Duodenal mucosa (tissue), 2 donors: ENCODE measurements at regions not wholly inside any gene's neighbourhood (a gene's known extent, or its start where the extent isn't known, plus 50 kb on each side); places are given as distances from the start of the nearest gene placed in this dataset.

Source experiments
- H3K27ac ChIP-seq: one replicate; pipeline ENCODE4 v1.7.0; 2013; ENCODE audit warnings: low read depth, low read length
- H3K27me3 ChIP-seq, 2 donors: one replicate each; pipeline ENCODE4 v1.7.0; 2013; ENCODE audit warnings: low read length in 2 of 2, control low read depth in 1 of 2; ENCODE audit not compliant: insufficient read depth in 2 of 2, control insufficient read depth in 1 of 2
- H3K36me3 ChIP-seq, 2 donors: one replicate each; pipeline ENCODE4 v1.7.0; 2013; ENCODE audit warnings: low read length in 2 of 2, control low read depth in 1 of 2; ENCODE audit not compliant: insufficient read depth in 2 of 2, control insufficient read depth in 1 of 2
- H3K4me1 ChIP-seq, 2 donors: one replicate each; pipeline ENCODE4 v1.7.0; 2013; ENCODE audit warnings: low read length in 2 of 2, control low read depth in 1 of 2; ENCODE audit not compliant: insufficient read depth in 2 of 2, control insufficient read depth in 1 of 2
- H3K4me3 ChIP-seq, 2 donors: one replicate each; pipeline ENCODE4 v1.7.0; 2013; ENCODE audit warnings: low read length in 2 of 2, low read depth in 1 of 2
- H3K9ac ChIP-seq, 2 donors: one replicate each; pipeline ENCODE4 v1.7.0; 2013; ENCODE audit warnings: low read length in 2 of 2, low read depth in 1 of 2
- H3K9me3 ChIP-seq, 2 donors: one replicate each; pipeline ENCODE4 v1.7.0; 2013; ENCODE audit warnings: low read length in 2 of 2, control low read depth in 1 of 2; ENCODE audit not compliant: control insufficient read depth in 1 of 2

DNA sequence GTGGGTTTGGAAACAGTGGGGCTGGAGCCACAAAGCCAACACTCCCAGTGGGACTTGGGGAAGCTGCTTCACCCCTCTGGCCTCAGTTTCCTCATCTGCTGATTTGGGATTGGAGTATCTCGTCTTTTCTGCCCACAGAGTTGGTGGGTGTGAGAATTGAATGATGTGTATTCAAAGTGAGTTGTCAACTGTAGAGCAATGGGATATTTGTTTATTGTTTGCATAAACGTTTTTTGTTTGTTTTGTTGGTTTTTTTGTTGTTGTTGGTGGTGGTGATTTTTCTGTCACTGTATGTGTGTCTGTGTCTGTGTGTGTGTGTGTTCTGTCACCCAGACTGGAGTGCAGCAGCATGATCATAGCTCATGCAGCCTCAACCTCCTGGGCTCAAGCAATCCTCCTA is 542.0 kb downstream of the MIAT start:
- peaks cover 0 to 5% of the 10 kb centered on the region in 2 donors for H3K27me3 ChIP-seq
- H3K4me1 ChIP-seq: no peaks in the 10 kb centered on the region
- H3K36me3 ChIP-seq: no peaks in the 10 kb centered on the region
- H3K9me3 ChIP-seq: no peaks in the 10 kb centered on the region
- H3K9ac ChIP-seq: no peak overlapping the region
- H3K4me3 ChIP-seq: no peak overlapping the region
- H3K27ac ChIP-seq: no peak overlapping the region

DNA sequence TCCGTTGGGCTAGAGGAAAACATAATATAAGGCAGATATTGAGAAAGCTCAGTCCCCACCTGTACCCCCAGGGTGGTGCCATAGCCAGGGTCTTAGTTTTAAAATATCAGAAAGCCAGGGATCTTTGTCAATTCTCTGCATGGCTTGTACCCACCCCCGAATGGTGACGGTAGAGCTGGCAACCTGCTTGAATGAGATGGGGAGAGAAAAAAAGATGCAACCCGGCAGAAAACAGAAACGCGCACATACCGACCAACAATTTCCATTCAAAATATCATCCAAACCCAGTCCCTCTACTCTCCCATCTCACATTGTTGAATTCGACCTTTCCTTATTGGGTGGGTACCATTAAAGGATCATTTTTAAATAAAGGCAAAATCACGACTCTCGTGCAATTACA is 543.9 kb downstream of the MIAT start:
- no peaks in the 10 kb centered on the region for H3K9me3 ChIP-seq
- H3K27ac ChIP-seq: no peak overlapping the region
- H3K27me3 ChIP-seq: peaks cover 3 to 7% of the 10 kb centered on the region in 2 donors
- H3K4me3 ChIP-seq: no peak overlapping the region
- H3K4me1 ChIP-seq: no peaks in the 10 kb centered on the region
- H3K36me3 ChIP-seq: no peaks in the 10 kb centered on the region
- no peak overlapping the region for H3K9ac ChIP-seq

DNA sequence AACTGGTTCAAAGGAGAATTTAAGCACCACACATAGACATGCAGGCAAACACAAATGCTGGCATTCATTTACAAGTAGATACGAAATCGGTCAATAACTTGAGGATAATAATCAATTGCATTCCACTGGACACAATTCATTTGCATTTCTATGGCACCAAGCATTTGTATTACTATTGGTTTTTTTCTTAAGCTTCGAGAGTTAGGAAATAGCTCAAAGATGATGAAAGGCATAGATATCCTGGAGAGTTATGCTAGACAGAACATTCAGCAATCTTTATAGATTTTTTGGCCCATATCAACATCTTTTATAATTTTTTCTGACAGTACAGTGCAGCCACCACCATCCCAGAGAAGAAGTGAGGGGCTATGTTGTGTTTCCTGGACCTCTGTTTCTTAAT is 544.4 kb downstream of the MIAT start:
- Histone ChIP-seq H3K27ac (no peak overlapping the region), H3K27me3 (peaks cover 3 to 7% of the 10 kb centered on the region in 2 donors), H3K9me3 (no peaks in the 10 kb centered on the region), H3K4me3 (no peak overlapping the region), H3K4me1 (no peaks in the 10 kb centered on the region), H3K36me3 (no peaks in the 10 kb centered on the region), H3K9ac (no peak overlapping the region)

DNA sequence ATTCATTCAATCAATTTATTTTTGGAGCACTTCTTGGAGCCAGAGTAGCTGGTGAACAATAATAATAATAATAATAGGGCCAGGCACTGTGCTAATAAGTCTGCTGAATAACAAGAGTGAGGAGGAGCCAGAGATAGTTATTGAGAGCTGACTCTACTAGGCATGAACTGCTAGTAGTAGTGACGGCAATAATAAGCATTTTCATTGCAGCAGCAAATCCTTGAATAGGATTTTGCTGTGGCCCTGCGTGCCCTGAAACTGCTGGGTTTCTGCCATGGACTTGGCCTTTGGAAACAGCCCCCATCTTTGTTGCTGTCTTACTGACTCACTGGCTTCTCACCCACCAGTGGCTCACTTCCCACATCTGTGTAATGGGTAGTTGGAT is 545.9 kb downstream of the MIAT start:
- H3K27ac ChIP-seq: no peak overlapping the region
- H3K36me3 ChIP-seq: no peaks in the 10 kb centered on the region
- no peaks in the 10 kb centered on the region for H3K4me1 ChIP-seq
- H3K9ac ChIP-seq: no peak overlapping the region
- H3K9me3 ChIP-seq: no peaks in the 10 kb centered on the region
- no peak overlapping the region for H3K4me3 ChIP-seq
- peaks cover 3 to 7% of the 10 kb centered on the region in 2 donors for H3K27me3 ChIP-seq

DNA sequence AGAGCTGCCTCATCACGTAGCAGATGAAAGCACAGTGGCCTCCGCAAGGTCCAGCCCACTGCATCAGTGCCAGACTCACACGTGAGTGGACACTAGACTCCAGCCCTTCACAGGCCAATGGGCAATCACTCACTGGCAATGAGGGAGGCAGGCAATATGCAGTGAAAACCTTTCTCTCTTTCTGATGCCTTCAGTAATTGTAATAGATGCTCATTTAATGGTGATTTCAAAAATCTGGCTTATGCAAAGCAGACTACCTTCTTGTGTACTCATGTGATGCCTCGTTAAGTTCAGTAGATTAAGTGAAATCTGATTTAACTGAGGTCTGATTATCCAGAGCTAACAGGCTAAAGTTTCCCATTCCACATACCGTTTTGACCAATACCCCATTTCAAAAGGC is 546.9 kb downstream of the MIAT start:
- Histone ChIP-seq H3K4me3 (no peak overlapping the region), H3K9me3 (no peaks in the 10 kb centered on the region), H3K27ac (no peak overlapping the region), H3K4me1 (no peaks in the 10 kb centered on the region), H3K36me3 (no peaks in the 10 kb centered on the region), H3K9ac (no peak overlapping the region), H3K27me3 (peaks cover 3 to 7% of the 10 kb centered on the region in 2 donors)

DNA sequence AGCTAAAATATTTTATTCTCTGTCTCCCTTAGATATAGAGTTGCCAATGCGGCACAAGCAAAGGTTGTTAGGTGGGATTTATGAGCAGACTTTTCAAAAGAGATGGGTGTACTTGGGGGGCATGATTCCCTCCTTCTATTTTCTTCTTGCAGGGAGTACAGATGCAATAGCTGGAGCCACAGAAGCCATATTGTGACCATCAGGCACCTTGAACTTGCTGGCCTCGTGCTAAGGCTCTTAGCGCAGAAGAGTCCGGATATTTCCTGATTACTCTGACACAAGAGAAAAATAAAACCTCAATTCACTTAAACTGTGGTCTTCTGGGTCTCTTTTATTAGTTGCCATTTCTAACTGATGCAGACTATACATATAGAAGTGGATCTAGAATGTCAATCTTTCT is 547.4 kb downstream of the MIAT start:
- Histone ChIP-seq H3K9ac (no peak overlapping the region), H3K4me3 (no peak overlapping the region), H3K4me1 (no peaks in the 10 kb centered on the region), H3K27me3 (peaks cover 3 to 7% of the 10 kb centered on the region in 2 donors), H3K27ac (no peak overlapping the region), H3K9me3 (no peaks in the 10 kb centered on the region), H3K36me3 (no peaks in the 10 kb centered on the region)

DNA sequence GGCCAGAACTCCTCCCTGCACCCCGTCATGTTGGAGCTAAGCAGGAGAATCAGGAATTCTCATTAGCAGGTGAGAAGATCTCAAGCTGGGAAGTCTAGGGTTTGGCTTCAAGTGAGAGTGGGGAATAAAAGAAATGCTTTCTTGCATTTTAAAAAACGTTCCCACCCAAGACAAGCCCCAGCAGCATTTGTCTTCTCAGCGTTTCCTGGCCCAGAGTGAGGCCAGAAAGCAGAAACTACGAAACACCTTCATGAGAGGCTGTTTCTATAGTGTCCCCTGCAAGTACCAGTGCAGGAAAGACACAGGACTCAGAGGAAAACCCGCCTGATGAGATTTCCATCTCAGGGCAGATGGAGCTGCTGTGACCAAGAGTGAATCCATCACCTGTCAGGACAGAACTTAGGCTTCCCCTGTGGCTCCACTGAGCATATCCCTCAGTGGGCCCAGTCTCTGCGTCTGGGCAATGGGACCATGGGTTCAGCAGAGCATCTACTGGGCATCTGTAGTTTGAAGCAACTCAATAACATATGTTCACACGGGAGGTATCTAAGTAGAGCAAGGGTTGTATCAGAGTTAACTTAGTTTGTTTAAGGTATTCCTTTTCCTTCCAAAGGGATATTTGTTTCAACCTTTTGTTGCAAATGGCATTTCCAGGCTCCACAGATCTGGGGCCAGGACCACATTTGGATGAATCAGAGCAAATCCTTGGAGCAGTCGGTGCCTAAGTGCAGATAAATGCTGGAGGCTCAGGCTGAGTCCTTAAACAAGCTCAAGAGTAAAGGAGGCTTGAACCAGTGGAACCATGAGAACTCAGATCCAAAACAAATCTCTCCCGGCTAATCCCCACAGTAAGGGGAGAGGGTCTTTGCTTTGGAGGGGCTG is 548.3 kb downstream of the MIAT start:
- Histone ChIP-seq H3K36me3 (no peaks in the 10 kb centered on the region), H3K4me3 (no peak overlapping the region), H3K9ac (no peak overlapping the region), H3K27me3 (peaks cover 3 to 5% of the 10 kb centered on the region in 2 donors), H3K27ac (no peak overlapping the region), H3K4me1 (no peaks in the 10 kb centered on the region), H3K9me3 (no peaks in the 10 kb centered on the region)

DNA sequence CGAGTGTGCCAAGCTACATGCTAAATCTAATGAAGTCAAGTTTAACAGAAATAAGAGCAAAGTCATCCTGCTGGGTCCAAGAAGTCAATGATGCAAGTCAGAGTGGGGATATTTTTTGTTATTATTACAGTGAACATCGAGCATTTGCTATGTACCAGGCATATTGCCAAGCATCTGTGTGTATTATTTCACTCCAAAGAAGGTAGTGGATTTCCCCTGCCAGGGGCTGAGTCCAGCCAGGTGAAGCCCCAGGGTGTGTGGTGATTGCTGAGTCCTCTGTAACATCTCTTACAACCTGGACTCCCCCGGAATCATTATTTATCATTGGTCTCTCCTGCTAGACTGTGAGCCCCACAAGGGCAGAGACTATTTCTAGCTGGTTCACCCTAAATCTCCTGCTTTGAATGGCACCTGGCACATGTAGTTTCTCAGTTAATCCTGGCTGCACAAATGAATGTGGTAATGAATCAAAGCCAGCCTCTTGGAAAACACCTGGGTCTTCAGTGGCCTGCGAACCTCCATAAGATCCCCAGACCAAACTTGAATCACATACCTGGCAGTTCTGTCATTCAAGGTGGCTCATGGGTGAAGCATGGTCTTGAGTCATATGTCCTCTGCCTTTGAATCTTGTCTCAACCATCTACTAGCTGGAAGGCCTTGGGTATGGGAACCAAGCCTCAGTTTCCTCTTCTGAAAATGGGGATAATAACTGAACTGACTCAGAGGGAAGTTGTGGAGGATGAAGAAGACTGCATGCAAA is 549.2 kb downstream of the MIAT start:
- peaks cover 3 to 5% of the 10 kb centered on the region in 2 donors for H3K27me3 ChIP-seq
- no peak overlapping the region for H3K9ac ChIP-seq
- no peak overlapping the region for H3K27ac ChIP-seq
- no peak overlapping the region for H3K4me3 ChIP-seq
- no peaks in the 10 kb centered on the region for H3K9me3 ChIP-seq
- no peaks in the 10 kb centered on the region for H3K4me1 ChIP-seq
- no peaks in the 10 kb centered on the region for H3K36me3 ChIP-seq

DNA sequence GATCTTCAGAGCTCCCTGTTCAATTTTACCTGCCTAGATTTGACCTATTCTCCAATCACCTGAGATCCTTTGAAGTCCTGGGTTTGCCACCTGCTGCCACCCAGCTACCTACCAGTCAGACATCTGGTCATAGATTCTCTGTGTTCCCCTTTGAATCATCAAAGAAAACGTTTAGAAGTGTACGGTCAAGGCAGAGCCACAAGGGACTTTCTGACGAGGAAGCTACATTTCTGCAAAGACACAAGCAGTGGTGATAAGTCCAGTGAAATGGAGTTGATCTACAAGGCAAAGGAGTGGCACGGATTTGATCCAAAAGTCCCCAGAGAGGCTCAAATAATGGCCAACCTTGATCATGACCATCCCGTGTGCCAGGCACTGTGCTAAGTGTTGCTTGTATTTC is 549.9 kb downstream of the MIAT start:
- no peak overlapping the region for H3K9ac ChIP-seq
- no peaks in the 10 kb centered on the region for H3K36me3 ChIP-seq
- peaks cover 3 to 5% of the 10 kb centered on the region in 2 donors for H3K4me1 ChIP-seq
- no peaks in the 10 kb centered on the region for H3K9me3 ChIP-seq
- no peak overlapping the region for H3K27ac ChIP-seq
- H3K4me3 ChIP-seq: no peak overlapping the region
- peaks cover 3 to 5% of the 10 kb centered on the region in 2 donors for H3K27me3 ChIP-seq

DNA sequence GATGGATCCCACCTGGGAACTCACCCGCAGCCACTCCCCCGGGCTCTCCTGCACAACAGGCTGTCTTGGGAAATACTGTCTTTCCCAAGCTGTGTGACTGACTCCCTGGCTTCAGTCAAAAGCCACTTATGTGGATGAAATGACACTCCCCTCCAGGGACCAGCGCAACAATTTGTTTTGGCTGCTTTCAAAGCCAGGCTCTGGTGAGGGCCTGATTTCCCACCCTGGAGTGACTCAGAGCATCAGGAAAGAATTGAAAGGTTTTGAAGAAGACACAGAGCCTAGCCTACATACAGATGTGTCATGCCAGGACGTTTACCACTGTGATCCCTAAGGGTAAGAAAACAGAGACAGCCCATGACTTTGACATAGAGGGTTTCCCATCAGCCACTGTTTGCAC is 550.5 kb downstream of the MIAT start:
- Histone ChIP-seq H3K9me3 (no peaks in the 10 kb centered on the region), H3K27me3 (peaks cover 3 to 5% of the 10 kb centered on the region in 2 donors), H3K9ac (no peak overlapping the region), H3K4me3 (no peak overlapping the region), H3K4me1 (peaks cover 8 to 11% of the 10 kb centered on the region in 2 donors), H3K27ac (no peak overlapping the region), H3K36me3 (no peaks in the 10 kb centered on the region)
